ENCODE measurements at regions not wholly inside any gene's neighbourhood (a gene's known extent, or its start where the extent isn't known, plus 50 kb on each side); places are given as distances from the start of the nearest gene placed in this dataset.
A peak's percentile ranks its signal among the peaks of the same experiment; 100 is the strongest.
"Not testable (repeated sequence)": the region's sequence is repeated elsewhere in the genome, so short reads cannot be mapped to it uniquely, and the experiment has no call there.

- Histone ChIP-seq H3K4me3 (ENCODE audit: low read depth, low read length) (no peak overlapping the region), H3K9me3 (ENCODE audit: severe bottlenecking) (no peaks in the 10 kb centered on the region), H3K27me3 (ENCODE audit: insufficient read depth, low read depth, severe bottlenecking) (no peaks in the 10 kb centered on the region), H3K27ac (no peak overlapping the region), H3K36me3 (no peaks in the 10 kb centered on the region)
- no peak for DNase-seq
- no peak for TF ChIP-seq CTCF (IDR thresholded peaks at IDR 0.05; ENCODE audit: low read depth, low read length)
Observed at GRCh38 chr10:118811675-118812392, 57.1 kb upstream of the CACUL1 start.

GRCh38 chr10:118812393-118812740 lies 57.6 kb upstream of the CACUL1 start:
- Histone ChIP-seq H3K36me3 (no peaks in the 10 kb centered on the region), H3K9me3 (ENCODE audit: severe bottlenecking) (no peaks in the 10 kb centered on the region), H3K4me3 (ENCODE audit: low read depth, low read length) (no peak overlapping the region), H3K27ac (no peak overlapping the region), H3K27me3 (ENCODE audit: insufficient read depth, low read depth, severe bottlenecking) (no peaks in the 10 kb centered on the region)
- no peak for DNase-seq
- no peak for TF ChIP-seq CTCF (IDR thresholded peaks at IDR 0.05; ENCODE audit: low read depth, low read length)

DNA sequence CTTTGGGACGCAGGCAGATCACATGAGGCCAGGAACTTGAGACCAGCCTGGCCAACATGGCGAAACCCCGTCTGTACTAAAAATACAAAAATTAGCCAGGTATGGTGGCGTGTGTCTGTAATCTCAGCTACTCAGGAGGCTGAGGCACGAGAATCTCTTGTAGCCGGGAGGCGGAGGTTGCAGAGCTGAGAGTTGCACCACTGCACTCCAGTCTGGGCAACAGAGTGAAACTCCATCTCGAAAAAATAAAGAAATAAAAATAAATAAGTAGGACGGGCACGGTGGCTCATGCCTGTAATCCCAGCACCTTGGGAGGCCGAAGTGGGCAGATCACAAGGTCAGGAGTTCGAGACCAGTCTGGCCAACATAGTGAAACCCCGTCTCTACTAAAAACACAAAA lies 58.2 kb upstream of the CACUL1 start:
- H3K9me3 ChIP-seq (ENCODE audit: severe bottlenecking); H3K36me3 ChIP-seq; H3K4me3 ChIP-seq (ENCODE audit: low read depth, low read length); H3K27me3 ChIP-seq (ENCODE audit: insufficient read depth, low read depth, severe bottlenecking); DNase-seq; H3K27ac ChIP-seq: not testable (repeated sequence)

GRCh38 chr10:118816471-118817168 lies 61.9 kb upstream of the CACUL1 start:
- DNase-seq: no peak
- no peak for TF ChIP-seq CTCF (IDR thresholded peaks at IDR 0.05; ENCODE audit: low read depth, low read length)
- Histone ChIP-seq H3K36me3 (no peaks in the 10 kb centered on the region), H3K4me3 (ENCODE audit: low read depth, low read length) (no peak overlapping the region), H3K9me3 (ENCODE audit: severe bottlenecking) (no peaks in the 10 kb centered on the region), H3K27me3 (ENCODE audit: insufficient read depth, low read depth, severe bottlenecking) (no peaks in the 10 kb centered on the region), H3K27ac (no peak overlapping the region)

- TF ChIP-seq CTCF (IDR thresholded peaks at IDR 0.05; ENCODE audit: low read depth, low read length): no peak
- Histone ChIP-seq H3K4me3 (ENCODE audit: low read depth, low read length) (no peak overlapping the region), H3K27me3 (ENCODE audit: insufficient read depth, low read depth, severe bottlenecking) (no peaks in the 10 kb centered on the region), H3K36me3 (no peaks in the 10 kb centered on the region), H3K27ac (no peak overlapping the region), H3K9me3 (ENCODE audit: severe bottlenecking) (no peaks in the 10 kb centered on the region)
- DNase-seq: no peak
Observed at GRCh38 chr10:118817328-118818068, 62.7 kb upstream of the CACUL1 start.

DNA sequence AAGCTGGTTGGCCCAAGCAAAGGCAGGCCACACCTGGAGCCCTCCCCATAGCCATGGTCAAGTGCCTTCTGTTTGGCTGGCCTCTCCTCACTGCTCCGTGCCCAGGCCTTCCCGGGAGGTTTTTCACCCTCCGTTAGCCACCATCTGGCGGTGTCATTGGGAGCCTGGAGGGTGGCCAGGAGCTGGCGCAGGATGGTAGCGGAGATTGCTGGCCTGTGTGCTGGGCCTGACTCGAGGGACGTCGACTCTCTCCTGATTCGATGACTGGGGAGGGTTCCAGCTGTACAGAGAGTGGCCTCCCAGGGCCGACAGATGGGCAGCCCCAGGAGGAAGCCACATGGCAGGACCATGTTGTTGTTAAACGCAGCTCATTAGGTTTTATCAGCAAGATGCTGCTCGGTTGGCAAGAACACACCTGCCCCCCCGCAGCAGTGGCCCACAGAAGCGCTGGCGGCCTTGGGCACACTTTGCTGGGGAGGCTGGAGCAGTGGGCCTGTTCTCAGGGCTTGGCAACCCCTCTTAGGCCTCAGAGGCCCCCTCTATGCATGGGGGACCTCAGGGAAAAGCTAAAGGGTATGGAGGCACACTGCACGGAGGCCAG lies 64.0 kb upstream of the CACUL1 start:
- no peak overlapping the region for H3K4me3 ChIP-seq (ENCODE audit: low read depth, low read length)
- no peaks in the 10 kb centered on the region for H3K9me3 ChIP-seq (ENCODE audit: severe bottlenecking)
- peak; percentile 23 for DNase-seq
- no peak overlapping the region for H3K27ac ChIP-seq
- H3K36me3 ChIP-seq: no peaks in the 10 kb centered on the region
- TF ChIP-seq CTCF (IDR thresholded peaks at IDR 0.05; ENCODE audit: low read depth, low read length): no peak
- H3K27me3 ChIP-seq (ENCODE audit: insufficient read depth, low read depth, severe bottlenecking): no peaks in the 10 kb centered on the region
